ENCODE measurements at regions not wholly inside any gene's neighbourhood (a gene's known extent, or its start where the extent isn't known, plus 50 kb on each side); places are given as distances from the start of the nearest gene placed in this dataset.
"Not testable (repeated sequence)": the region's sequence is repeated elsewhere in the genome, so short reads cannot be mapped to it uniquely, and the experiment has no call there.

DNA sequence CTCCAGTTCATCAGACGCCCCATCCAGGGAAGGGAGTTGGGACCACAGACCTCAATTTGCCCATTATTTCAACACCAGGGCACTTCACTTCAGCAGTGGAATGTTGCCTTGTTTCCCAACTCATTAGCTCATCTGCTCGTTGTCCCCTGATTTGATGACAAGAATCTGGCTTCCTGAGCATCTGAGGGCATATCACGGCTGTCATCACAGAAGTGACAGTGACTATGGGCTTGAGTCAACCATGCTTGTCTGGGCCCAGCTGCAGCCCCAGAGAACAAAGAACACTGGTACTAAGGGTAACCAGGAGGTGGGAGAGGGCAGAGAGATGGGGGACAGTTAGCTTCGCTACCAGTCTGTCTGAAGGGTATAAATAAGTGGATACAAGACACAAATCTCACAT lies 266.0 kb upstream of the SDK2 start:
- no peak for DNase-seq (ENCODE audit: extremely low read depth, low read depth)

DNA sequence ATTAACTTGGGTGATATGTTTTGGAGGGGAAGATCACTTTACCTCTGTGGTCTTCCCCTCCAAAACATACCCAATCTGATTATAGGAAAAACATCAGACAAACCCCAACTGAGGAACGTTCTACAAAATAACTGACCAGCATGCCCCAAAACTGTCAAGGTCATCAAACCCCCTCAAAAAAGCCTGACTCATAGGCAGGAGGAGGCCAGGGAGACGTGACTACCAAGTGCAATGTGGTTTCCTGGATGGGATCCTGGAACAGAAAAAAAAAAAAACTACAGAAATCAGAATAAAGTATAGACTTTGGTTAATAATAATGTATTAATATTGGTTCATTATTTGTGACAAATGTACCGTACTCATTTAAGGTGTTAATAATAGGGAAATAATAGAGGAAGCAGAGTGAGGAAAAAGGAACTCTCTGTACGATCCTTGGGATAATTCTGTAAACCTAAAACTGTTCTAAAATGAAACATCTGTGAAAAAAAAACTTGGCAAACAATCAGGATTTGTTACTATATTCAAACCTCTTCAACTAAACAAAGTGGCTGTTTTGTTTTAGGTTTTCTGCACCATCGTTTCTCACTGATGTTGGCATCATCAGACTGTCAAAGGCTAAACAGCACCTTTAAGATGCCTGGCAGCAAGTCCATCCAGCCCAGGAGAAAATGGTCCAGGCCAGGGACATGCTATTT lies 266.7 kb upstream of the SDK2 start:
- no peak for DNase-seq (ENCODE audit: extremely low read depth, low read depth)

DNA sequence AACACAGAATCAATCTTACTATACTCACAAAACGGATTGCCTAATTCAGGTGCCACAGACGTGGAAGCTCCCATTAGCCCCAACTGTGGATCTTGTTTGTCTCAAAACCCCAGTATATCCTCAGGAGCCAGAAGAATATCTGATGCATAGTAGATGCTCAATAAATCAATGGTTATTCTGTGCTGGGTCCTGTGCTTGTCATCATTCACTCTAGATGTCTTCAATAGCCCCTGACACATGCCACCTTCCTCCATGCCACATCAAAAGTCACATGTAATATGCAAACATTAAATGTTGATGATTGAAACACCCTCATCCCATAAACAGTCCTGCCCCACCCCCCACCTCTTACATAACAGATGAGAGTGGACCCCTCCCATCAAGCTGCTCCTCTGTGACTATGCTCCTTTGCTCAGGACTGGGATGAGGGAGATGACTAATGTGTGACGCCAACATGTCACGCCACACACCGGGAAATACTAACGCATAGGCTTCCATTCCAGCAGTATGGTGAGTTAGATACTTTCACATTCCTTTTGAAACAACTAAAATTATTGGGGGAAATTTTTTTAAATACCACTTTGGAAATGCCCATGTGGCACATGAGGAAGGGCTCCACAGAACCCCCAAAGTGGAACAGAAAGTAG lies 267.6 kb upstream of the SDK2 start:
- no peak for DNase-seq (ENCODE audit: extremely low read depth, low read depth)

DNA sequence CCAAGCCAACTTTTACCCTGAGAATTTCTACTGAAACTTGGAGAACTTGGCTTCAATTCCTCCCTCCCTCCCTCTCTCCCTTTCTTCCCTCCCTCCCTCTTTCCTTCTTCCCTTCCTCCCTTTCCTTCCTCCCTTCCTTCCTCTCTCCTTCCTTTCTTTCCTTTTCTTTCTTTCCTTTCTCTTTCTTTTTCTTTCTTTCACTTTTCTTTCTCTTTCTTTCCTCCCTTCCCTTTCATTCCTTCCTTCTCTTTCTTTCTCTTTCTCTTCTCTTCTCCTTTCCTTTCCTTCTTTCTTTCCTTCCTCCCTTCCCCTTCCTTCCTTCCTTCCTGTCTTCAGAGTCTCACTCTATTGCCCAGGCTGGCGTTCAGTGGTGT lies 268.1 kb upstream of the SDK2 start:
- DNase-seq (ENCODE audit: extremely low read depth, low read depth), result no peak

DNA sequence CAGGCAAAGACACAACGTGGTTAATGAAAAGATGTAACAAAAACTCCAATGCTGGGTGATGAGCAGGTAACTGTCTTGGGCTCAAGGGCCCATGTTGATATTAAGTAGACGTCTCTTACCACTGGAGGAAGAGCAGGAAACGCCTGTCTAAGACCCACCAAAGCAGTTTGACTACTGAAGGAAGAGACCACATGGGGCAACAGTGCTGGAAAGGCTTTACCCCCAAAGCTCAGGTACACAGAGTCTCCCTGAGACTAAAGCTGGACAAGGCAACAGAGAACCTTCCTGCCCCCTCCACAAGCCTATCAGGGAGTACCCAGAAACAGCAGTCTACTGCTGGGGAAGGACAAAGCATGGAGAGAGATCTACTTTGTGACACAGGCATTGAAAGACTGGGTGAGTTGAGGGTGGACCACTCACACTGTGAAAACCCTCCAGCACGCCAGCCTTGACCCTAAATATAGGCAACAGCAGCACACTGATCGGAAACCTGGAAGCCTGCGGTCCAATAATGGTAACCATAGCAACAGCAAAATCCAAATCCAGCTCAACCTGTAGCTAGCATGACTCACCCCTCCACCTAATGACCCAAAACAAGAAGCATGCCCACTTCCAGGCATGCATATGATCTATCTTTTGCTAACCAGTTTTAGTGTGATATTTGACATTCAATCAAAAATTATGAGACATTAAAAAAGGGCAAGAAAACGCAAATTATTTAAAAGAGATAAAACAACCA lies 270.5 kb upstream of the SDK2 start:
- DNase-seq (ENCODE audit: extremely low read depth, low read depth), result no peak

DNA sequence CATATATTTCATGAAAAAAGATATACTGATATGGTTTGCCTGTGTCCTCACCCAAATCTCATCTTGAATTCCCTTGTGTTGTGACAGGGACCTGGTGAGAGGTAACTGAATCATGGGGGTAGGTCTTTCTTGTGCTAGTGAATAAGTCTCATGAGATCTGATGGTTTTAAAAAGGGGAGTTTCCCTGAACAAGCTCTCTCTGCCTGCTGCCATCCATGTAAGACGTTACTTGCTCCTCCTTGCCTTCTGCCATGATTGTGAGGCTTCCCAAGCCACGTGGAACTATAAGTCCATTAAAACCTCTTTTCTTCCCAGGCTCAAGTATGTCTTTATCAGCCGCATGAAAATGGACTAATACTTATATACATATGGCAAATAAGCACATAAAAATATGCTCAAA lies 274.8 kb upstream of the SDK2 start:
- DNase-seq (ENCODE audit: extremely low read depth, low read depth), result not testable (repeated sequence)

DNA sequence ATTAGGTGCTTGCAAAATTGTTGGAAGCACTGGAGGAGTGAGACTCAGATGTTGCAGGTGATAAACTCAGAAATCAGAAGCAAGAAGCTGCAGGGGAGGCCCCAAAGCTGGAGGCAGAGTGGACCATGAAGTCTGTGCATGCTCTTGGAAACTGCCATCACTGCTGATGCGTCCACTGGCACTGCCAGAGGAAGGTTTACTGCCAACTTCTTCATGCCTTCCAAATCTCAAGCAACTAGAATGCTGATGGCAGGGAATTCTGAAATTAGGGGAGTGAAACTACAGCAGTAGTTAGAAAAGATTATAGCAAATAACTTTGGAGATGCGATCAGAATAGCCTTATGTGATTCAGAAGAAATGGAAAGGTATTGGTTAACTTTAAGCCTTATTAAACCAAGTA lies 277.1 kb upstream of the SDK2 start:
- DNase-seq (ENCODE audit: extremely low read depth, low read depth), result no peak

DNA sequence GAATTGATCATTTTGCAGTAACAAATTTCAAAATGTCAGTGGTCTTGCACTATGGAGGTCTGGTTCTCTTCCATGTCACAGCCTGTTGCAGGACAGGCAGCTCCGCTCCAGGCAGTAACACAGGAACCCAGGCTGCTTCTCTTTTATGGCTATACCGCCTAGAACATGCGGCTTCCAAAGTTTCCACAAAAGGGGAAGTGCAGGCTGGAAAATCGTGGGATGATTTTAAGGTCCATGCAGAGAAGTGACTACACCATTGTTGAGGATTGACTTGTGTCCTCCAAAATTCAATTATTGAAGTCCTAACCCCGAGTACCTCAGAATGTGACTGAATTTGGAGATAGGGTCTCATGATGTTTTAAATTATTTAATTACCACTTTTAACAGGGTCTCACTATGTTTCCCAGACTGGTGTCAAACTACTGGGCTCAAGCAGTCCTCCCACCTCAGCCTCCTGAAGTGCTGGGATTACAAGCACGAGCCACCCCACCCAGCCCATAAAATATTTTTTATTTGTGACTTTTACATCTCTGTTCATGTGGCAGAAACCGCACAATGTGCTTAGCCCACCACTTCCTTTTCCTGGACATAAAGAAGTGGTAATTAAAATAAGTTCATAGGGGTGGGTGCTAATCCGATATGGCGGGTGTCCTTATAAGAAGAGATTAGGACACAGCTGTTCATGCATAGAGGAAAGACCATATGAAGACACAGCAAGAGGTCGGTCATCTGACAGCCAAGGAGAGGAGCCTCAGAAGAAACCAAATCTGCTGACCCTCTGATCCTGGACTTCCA lies 279.2 kb upstream of the RPL38 start:
- DNase-seq (ENCODE audit: extremely low read depth, low read depth), result no peak

DNA sequence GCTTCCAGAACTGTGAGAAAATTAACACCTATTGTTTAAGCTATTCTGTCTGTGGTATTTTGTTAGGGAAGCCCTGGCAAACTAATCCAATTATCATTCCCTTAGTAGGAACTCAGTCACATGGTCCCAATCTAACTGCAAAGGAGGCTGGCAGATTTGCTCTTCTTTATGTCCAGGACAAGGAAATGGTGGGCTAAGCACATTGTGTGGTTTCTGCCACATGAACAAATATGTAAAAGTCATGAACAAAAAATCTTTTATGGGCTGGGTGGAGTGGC lies 278.6 kb upstream of the RPL38 start:
- DNase-seq (ENCODE audit: extremely low read depth, low read depth), result no peak

DNA sequence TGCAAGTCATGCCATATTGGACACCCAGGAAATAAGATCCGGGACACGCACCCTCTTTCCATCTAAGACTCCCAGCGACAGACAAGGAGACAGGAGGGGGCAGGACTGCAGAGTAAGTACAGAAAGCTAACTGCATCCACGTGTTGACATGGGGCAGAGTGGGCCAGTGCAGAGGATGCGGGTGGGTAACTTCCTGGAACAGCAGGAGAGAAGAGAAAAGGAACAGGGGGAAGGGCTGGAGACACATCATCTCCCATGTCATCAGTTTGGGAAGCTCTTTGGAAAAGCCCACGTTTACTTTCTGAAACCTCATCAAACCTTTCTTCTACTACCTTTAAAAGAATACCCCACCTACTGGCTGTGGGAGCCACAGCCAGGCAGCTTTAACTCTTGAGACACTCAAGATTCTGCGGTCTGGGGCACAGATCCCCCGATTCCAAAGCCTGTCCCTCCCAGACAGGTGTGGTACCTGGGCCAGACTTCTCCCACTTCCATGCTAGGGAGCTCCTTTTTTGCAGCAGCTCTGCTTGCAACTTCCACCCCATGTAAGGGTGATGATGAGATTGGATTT lies 273.5 kb upstream of the RPL38 start:
- DNase-seq (ENCODE audit: extremely low read depth, low read depth), result no peak

DNA sequence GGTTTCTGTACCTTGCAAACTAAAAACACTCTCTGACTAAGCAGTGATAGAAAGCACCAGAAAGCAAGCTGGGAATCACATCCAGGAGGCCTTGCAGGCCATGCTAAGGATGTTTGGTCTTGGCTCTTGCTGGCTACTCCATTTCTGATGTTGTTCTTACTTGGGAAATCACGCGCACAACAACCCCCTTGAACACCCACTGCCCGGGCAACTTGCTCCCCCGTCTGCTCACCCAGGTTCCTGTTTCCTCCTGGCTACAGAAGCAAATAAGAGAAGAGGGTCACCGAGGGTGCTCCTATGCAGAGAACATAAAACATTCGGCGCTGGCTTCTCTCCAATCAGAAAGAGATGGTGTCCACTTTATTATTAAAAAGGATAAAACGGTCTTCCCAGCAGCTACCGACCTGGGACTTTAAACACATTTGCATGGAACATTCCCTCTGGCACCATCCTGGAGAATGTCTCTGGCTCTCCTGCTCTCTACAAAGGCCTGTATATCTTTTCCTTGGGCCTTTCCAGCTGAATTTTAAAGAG lies 271.2 kb upstream of the RPL38 start:
- DNase-seq (ENCODE audit: extremely low read depth, low read depth), result no peak

DNA sequence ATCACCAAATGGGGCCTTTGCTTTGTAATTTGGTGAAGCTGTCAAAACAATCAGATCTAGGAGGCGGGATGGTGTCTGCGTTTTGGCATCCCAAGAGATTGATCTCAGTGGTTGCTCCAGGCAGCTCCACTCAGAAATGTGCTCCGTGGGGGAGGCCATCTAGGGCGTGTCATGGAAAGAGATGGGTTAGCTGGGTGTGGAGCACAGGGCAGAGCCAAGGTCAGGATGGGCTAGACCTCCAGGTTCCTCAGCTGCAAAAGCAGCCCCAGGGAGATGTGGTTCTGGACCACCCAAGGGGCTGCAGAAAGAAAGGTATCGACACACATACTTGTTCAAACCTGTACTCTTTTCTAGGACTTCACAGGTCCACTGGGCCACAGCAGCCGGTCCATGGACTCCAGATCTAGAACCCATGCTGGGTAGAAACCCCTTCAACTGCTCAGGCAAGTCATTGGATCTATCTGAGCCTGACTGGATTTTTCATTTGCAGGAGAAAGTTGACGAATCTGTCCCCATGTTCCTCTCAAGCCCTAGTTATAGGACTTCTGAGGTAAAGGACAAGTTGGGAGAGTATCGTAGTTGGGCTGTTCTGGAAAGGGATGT lies 270.2 kb upstream of the RPL38 start:
- no peak for DNase-seq (ENCODE audit: extremely low read depth, low read depth)

DNA sequence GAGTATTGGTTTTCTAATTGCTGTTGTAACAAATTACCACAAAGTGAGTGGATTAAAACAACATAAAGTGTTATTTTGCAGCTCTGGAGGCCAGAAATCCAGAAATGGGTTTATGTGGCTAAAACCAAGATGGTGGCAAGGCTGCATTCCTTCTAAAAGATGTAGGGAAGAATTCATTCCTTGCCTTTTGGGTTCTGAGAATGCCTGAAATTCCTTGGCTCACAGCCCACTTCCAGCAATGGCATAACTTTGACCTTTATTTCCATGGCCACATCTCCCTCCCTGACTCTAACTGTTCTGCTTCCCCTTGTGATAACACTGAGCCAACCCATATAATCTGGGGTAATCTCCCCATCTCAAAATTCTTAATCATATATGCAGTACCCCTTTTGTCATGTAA lies 269.6 kb upstream of the RPL38 start:
- no peak for DNase-seq (ENCODE audit: extremely low read depth, low read depth)

DNA sequence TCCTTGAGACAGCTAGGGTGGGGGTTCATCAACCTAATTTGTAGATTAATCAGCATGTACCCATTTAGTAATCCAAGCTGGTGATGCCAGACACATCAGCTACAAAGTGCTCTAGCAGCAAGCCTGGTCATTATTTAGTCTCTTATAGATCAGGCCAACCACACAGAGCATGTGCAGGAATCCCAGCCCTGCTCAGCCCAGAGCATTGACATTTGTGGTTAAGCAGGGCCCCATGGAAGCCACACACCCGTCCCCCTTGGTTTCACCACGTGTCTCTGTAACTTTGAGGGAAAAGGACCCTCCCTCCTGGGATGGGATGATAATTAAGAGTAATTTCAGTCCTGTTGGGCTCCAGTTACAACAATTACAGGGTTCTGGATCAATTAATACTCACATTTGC lies 268.8 kb upstream of the RPL38 start:
- DNase-seq (ENCODE audit: extremely low read depth, low read depth), result no peak

DNA sequence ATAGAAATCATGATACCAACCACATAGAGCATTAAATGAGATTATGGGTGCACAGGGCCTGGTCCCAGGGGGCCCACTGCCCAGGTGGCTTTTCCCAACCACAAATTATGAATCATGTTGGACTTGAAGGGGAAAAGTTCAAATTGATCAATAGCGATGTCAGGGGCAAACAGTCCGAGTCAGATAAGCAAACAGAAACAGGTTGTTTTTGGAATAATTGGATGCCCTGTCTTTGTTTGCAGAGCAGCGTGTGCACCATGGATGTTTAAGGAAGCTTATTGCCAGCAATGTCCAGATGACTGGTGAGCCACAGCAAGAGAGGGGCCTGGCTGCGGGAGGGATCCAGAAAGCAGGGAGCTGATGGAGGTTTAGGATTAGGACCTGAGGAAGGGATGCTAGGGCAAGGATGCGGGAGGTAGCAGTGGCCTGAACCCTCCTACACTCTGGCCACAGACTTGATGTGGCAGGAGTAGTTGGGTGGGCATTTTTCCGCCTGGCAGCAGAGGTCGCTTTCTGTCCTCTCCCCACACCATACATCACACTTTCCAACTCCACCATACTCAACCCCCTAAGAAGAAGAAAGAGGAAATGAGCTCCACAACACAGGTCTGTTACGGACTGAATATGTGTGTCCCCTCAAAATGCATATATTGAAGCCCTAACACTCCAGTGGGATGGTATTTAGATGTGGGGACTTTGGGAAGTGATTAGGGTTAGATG lies 266.4 kb upstream of the RPL38 start:
- DNase-seq (ENCODE audit: extremely low read depth, low read depth), result no peak

DNA sequence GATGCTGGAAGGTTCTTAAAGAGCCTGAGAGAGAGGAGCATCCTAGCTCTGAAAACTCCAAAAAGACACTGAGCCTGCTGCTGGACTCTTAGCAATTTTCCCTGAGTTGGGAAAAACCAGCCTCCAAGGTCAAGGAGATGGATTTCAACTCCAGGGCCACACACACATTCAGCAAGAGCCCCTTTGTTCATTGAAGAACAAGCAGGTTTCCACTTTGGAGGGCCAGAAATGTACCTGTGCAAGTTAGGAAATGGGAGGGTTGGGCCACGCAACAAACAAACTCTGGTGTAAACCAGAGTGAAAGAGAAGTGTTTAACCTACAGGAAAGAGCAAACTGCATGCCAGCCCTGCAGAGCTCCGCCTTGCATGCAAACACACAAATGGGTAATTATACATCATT lies 264.8 kb upstream of the RPL38 start:
- no peak for DNase-seq (ENCODE audit: extremely low read depth, low read depth)

DNA sequence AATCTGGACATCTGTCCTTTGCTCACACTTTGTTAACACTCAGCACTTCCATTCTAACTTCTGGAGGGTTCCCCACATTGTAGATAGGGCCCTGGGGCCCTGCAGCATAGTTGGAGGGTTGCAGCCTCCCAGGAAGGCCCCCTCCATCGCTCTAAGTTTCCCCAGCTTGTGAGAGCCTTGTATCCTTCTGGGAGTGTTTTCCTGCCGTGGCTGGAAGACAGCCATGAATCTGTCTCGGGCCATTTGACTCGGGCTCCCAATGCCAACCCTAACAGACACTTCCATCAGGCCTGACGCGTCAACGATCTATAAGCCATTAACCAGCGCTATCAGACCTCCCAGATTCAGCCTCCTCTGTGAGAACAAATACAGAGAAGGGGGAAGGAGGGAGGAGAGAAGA lies 263.7 kb upstream of the RPL38 start:
- DNase-seq (ENCODE audit: extremely low read depth, low read depth), result no peak

DNA sequence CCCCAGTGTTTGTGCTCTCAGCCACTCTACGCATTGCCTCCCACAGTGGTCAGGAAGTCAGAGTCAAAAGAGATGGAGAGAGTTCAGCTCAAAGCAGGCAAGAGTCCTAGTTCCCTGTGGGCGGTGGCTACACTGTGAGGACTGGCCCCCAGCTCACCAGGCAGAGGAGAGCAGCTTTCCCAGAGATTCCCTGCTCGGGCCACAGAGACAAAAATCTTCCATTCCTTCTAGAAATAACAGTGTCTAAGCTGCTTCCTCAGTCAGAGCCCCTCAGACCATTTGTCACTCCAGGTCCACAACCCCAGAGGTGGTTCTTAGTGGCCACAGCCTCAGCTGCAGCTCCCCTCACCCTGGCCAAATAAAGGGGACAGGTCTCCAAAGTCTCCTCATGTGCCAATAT lies 263.0 kb upstream of the RPL38 start:
- DNase-seq (ENCODE audit: extremely low read depth, low read depth), result no peak

DNA sequence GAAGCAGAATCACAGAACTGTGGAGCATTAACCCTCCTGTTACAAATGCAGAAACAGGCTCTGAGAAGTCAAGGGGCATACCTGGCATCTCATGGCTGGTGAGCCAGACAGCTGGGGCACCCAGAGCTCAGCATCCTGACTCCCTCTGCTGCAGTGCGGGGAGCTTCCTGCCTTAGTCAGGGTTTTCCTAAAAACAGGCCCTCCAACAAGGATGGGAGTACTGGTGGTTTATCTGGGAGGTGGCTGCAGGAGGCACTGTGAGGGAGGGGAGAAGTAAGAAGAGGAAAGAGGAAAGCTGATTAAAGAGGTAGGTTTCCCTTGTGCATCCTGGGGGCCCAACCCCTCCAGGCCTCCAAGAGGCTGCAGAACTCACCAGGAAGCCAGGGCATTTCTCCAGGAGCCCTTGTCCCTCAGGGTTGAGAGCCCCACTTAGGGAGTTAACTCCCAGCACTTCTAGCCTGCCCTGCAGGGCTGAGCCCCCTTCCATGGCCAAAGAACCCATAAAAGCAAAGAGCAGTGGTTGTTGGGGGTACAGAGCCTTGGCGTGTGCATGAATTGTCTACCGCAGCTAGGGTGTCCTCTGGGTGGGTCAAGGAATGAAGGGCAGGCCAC lies 261.5 kb upstream of the RPL38 start:
- no peak for DNase-seq (ENCODE audit: extremely low read depth, low read depth)
